H1 (cell line): ENCODE measurements at regions not wholly inside any gene's neighbourhood (a gene's known extent, or its start where the extent isn't known, plus 50 kb on each side); places are given as distances from the start of the nearest gene placed in this dataset.

Experiments used
- CTCF ChIA-PET: fragments of 300-600 bp; sonication (Branson Sonifier 250); formaldehyde crosslinking; loops from one replicate; lab custom pipeline; 2021; ENCODE audit not compliant: partially characterized antibody; lab: Charles Lee
- POLR2A ChIA-PET: fragments of 300-600 bp; sonication (Branson Sonifier 250); formaldehyde crosslinking; loops from one replicate; lab custom pipeline; 2021; ENCODE audit warnings: inconsistent platforms; ENCODE audit not compliant: partially characterized antibody; lab: Charles Lee
- DNase-seq, 2 experiments: peaks; one replicate each; pipeline versions ENCODE4 v3.0.0 to v3.0.0-alpha.2; 2010 to 2022; ENCODE audit warnings: low spot score in 2 of 2, low read depth in 1 of 2, mixed read lengths in 1 of 2
- FAIRE-seq: peaks from 2 replicates; lab custom pipeline; 2011; peaks lifted over from hg19 to GRCh38; lab: Jason Lieb, UNC
- H2AFZ ChIP-seq: 2 replicates; pipeline ENCODE4 v1.8.1; 2012; ENCODE audit warnings: low read length, inconsistent platforms
- H2AK5ac ChIP-seq: 2 replicates; pipeline ENCODE4 v1.6.1; 2013; ENCODE audit warnings: low read depth, low read length
- H2BK120ac ChIP-seq: replicated peaks from 2 replicates; pipeline ENCODE3; 2013; ENCODE audit warnings: low read depth, low read length, inconsistent platforms
- H2BK12ac ChIP-seq: 2 replicates; pipeline ENCODE4 v1.6.1; 2013; ENCODE audit warnings: low read depth, low read length
- H2BK15ac ChIP-seq: 2 replicates; pipeline ENCODE4 v1.6.1; 2013; ENCODE audit warnings: low read length
- H2BK20ac ChIP-seq: 2 replicates; pipeline ENCODE4 v1.6.1; 2013; ENCODE audit warnings: low read length
- H2BK5ac ChIP-seq: 2 replicates; pipeline ENCODE4 v1.6.1; 2013; ENCODE audit warnings: low read depth, low read length
- H3K14ac ChIP-seq: 2 replicates; pipeline ENCODE4 v1.6.1; 2013; ENCODE audit warnings: inconsistent platforms; ENCODE audit not compliant: insufficient read length
- H3K18ac ChIP-seq: 2 replicates; pipeline ENCODE4 v1.6.1; 2013; ENCODE audit warnings: low read length; ENCODE audit errors: extremely low read depth
- H3K23ac ChIP-seq: 2 replicates; pipeline ENCODE4 v1.6.1; 2013; ENCODE audit warnings: inconsistent platforms; ENCODE audit not compliant: insufficient read length
- H3K23me2 ChIP-seq: 2 replicates; pipeline ENCODE4 v1.6.1; 2013; ENCODE audit warnings: low read depth, low read length
- H3K27ac ChIP-seq: 2 replicates; pipeline ENCODE4 v1.6.1; 2011; ENCODE audit warnings: low read depth, low read length, inconsistent platforms
- H3K27me3 ChIP-seq, 4 experiments: replicated peaks in 1 of 4; 1 replicate in 1 of 4; 2 replicates in 3 of 4; pipeline versions ENCODE4 v1.6.1 to v1.8.1; 2011 to 2013; ENCODE audit warnings: low read length in 3 of 4, mild to moderate bottlenecking in 3 of 4, inconsistent platforms in 2 of 4, mixed read lengths in 2 of 4, moderate library complexity in 1 of 4; ENCODE audit not compliant: control insufficient read depth in 3 of 4, insufficient read depth in 3 of 4; ENCODE audit errors: extremely low read depth in 1 of 4
- H3K36me3 ChIP-seq, 4 experiments: 2 replicates each; pipeline versions ENCODE4 v1.6.1 to v1.8.1; 2011 to 2013; ENCODE audit warnings: mild to moderate bottlenecking in 4 of 4, low read length in 3 of 4, moderate library complexity in 2 of 4, control low read depth in 1 of 4, inconsistent platforms in 1 of 4; ENCODE audit not compliant: insufficient read depth in 4 of 4, control insufficient read depth in 2 of 4
- H3K4ac ChIP-seq: replicated peaks from 2 replicates; pipeline ENCODE3; 2013; ENCODE audit warnings: low read length, low read depth, mixed read lengths, inconsistent platforms; ENCODE audit not compliant: insufficient read length
- H3K4me1 ChIP-seq, 4 experiments: replicated peaks in 1 of 4; 1 replicate in 1 of 4; 2 replicates in 3 of 4; pipeline versions ENCODE4 v1.6.1 to v1.8.1; 2011 to 2013; ENCODE audit warnings: low read length in 3 of 4, inconsistent platforms in 2 of 4, mixed read lengths in 1 of 4; ENCODE audit not compliant: insufficient read depth in 4 of 4, control insufficient read depth in 3 of 4
- H3K4me2 ChIP-seq, 2 experiments: 2 replicates each; pipeline versions ENCODE4 v1.6.1 to v1.8.1; 2011 to 2013; ENCODE audit warnings: low read depth in 2 of 2, low read length in 2 of 2, control low read depth in 1 of 2, inconsistent platforms in 1 of 2, mild to moderate bottlenecking in 1 of 2; ENCODE audit not compliant: insufficient read depth in 1 of 2
- H3K4me3 ChIP-seq, 4 experiments: fragments of 200-600, 300-600 bp in 1 of 4; sonication (generic), shearing (Covaris generic), sonication (Bioruptor Twin) in 1 of 4; 2 replicates each; pipeline versions ENCODE4 v1.5.1 to v1.8.1; 2011 to 2016; ENCODE audit warnings: low read length in 4 of 4, low read depth in 3 of 4, control low read depth in 2 of 4, inconsistent platforms in 2 of 4, mild to moderate bottlenecking in 2 of 4, mixed read lengths in 1 of 4, moderate library complexity in 1 of 4; ENCODE audit not compliant: insufficient read depth in 2 of 4; ENCODE audit errors: extremely low read depth in 1 of 4
- H3K56ac ChIP-seq: replicated peaks from 2 replicates; pipeline ENCODE3; 2013; ENCODE audit warnings: low read depth, mild to moderate bottlenecking, mixed read lengths, low read length, inconsistent platforms; ENCODE audit not compliant: insufficient read length
- H3K79me1 ChIP-seq: 2 replicates; pipeline ENCODE4 v1.6.1; 2013; ENCODE audit warnings: low read depth, low read length, control low read depth
- H3K79me2 ChIP-seq, 2 experiments: 2 replicates each; pipeline versions ENCODE4 v1.6.1 to v1.8.1; 2012 to 2013; ENCODE audit warnings: low read length in 2 of 2, mild to moderate bottlenecking in 2 of 2, inconsistent platforms in 1 of 2; ENCODE audit not compliant: insufficient read depth in 2 of 2, control insufficient read depth in 1 of 2
- H3K9ac ChIP-seq, 4 experiments: replicated peaks in 1 of 4; 1 replicate in 1 of 4; 2 replicates in 3 of 4; pipeline versions ENCODE4 v1.6.1 to v1.8.1; 2011 to 2013; ENCODE audit warnings: low read depth in 3 of 4, low read length in 3 of 4, control low read depth in 2 of 4, mild to moderate bottlenecking in 2 of 4, moderate library complexity in 2 of 4, inconsistent platforms in 1 of 4; ENCODE audit errors: extremely low read depth in 1 of 4
- H3K9me3 ChIP-seq, 2 experiments: 2 replicates each; pipeline versions ENCODE4 v1.6.1 to v1.8.1; 2012 to 2013; ENCODE audit warnings: mild to moderate bottlenecking in 2 of 2, moderate library complexity in 2 of 2, control low read depth in 1 of 2, inconsistent platforms in 1 of 2, low read depth in 1 of 2, low read length in 1 of 2, mixed read lengths in 1 of 2; ENCODE audit not compliant: insufficient read depth in 2 of 2
- H4K20me1 ChIP-seq, 2 experiments: replicated peaks in 1 of 2; 2 replicates each; pipeline versions ENCODE3 to v1.8.1; 2011 to 2013; ENCODE audit warnings: inconsistent platforms in 2 of 2, low read length in 2 of 2, mild to moderate bottlenecking in 1 of 2; ENCODE audit not compliant: insufficient read depth in 2 of 2, control insufficient read depth in 1 of 2
- H4K5ac ChIP-seq: 2 replicates; pipeline ENCODE4 v1.6.1; 2013; ENCODE audit warnings: low read length, low read depth, mixed read lengths, inconsistent platforms; ENCODE audit not compliant: insufficient read length
- H4K8ac ChIP-seq: 2 replicates; pipeline ENCODE4 v1.8.0; 2013; ENCODE audit warnings: mild to moderate bottlenecking, moderate library complexity, low read length, inconsistent platforms; ENCODE audit not compliant: insufficient read depth; ENCODE audit errors: extremely low read depth
- H4K91ac ChIP-seq: replicated peaks from 2 replicates; pipeline ENCODE3; 2013; ENCODE audit warnings: low read length, mixed read lengths, inconsistent platforms; ENCODE audit not compliant: insufficient read length
- ASH2L ChIP-seq: fragments of 200-600, 300-600 bp; sonication (generic); IDR thresholded peaks from one replicate; pipeline ENCODE4 v1.7.1; 2017; ENCODE audit warnings: low read length
- BCL11A ChIP-seq, 2 experiments: IDR thresholded peaks; one replicate each; pipeline ENCODE4 v1.6.1; 2011; ENCODE audit warnings: low read depth in 2 of 2, low read length in 2 of 2, mild to moderate bottlenecking in 2 of 2
- FOSL1 ChIP-seq: IDR thresholded peaks from 2 replicates; pipeline ENCODE4 v1.6.1; 2011; ENCODE audit warnings: mild to moderate bottlenecking, low read depth, low read length, moderate library complexity; ENCODE audit not compliant: insufficient read depth
- MAFK ChIP-seq: IDR thresholded peaks from 2 replicates; pipeline ENCODE4 v1.6.1; 2012; ENCODE audit warnings: low read depth, mild to moderate bottlenecking, improper control_type of control experiment, low read length
- RXRA ChIP-seq: IDR thresholded peaks from 2 replicates; pipeline ENCODE4 v1.6.1; 2011; ENCODE audit warnings: low read depth, mild to moderate bottlenecking, low read length, moderate library complexity; ENCODE audit not compliant: insufficient read depth
- WGBS, 2 experiments: shearing (Covaris generic) in 1 of 2; methylation state at CpG; one replicate each; pipeline versions ENCODE4 v1.1.6 to v1.1.7; 2013 to 2015; ENCODE audit warnings: low lambda C conversion rate in 2 of 2, mixed read lengths in 2 of 2, inconsistent platforms in 1 of 2, low coverage in 1 of 2, missing lambda C conversion rate in 1 of 2; ENCODE audit not compliant: insufficient replicate concordance in 2 of 2, insufficient coverage in 1 of 2, insufficient read length in 1 of 2; ENCODE audit errors: extremely low coverage in 1 of 2, missing lambda C conversion rate in 1 of 2; 5-methylcytosine and 5-hydroxymethylcytosine counted together

DNA sequence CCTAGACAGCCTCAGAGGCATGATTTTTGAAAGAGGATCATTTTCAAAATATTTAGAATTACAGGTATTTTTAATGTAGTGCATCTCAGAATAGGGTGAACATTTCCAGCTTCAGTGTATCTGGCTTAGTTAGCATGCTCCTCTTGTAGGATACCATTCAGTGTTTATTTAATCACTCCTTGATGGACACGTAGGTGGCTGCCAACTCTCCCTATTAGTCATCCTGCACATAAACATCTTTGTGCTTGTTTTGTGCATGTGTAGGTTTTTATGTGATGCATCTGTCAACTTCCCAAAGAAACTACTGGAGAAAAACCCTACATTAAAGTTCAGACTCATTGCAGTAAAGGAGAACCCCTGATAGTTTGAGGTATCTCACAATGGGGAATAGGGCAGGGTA lies 52.5 kb upstream of the RBM19 start:
- ChIA-PET CTCF (interaction anchor here (0.7 kb wide), 1 partner anchor 147 kb away, joined by 3 read pairs; no protein-coding TSS in a partner anchor), POLR2A (no interaction called here)
- no peaks in the 10 kb centered on the region for H3K79me1 ChIP-seq
- no peak overlapping the region for H3K56ac ChIP-seq
- H2BK120ac ChIP-seq: no peak overlapping the region
- H3K27me3 ChIP-seq: no peaks in the 10 kb centered on the region
- no peak overlapping the region for H2BK20ac ChIP-seq
- H2BK15ac ChIP-seq: no peak overlapping the region
- no peak overlapping the region for H2AK5ac ChIP-seq
- H3K23me2 ChIP-seq: no peaks in the 10 kb centered on the region
- no peak overlapping the region for H4K91ac ChIP-seq
- H3K9me3 ChIP-seq: no peaks in the 10 kb centered on the region
- TF ChIP-seq BCL11A (IDR thresholded peaks at IDR 0.05; ENCODE audit: low read depth in 2 of 2, low read length in 2 of 2) (no peak), MAFK (no peak), RXRA (no peak), ASH2L (no peak), FOSL1 (no peak)
- H3K4me1 ChIP-seq: no peaks in the 10 kb centered on the region
- FAIRE-seq (no peak), DNase-seq (no peak)
- no peak overlapping the region for H3K14ac ChIP-seq
- H3K4me2 ChIP-seq: no peak overlapping the region
- 85% methylated on average over 1 of the region's 1 CpG; no CpG with 5 or more reads in 1 of the 2 experiments for WGBS, 2 experiments
- no peak overlapping the region for H3K18ac ChIP-seq
- H2BK5ac ChIP-seq: no peak overlapping the region
- H3K27ac ChIP-seq: no peak overlapping the region
- H4K20me1 ChIP-seq: no peaks in the 10 kb centered on the region
- no peak overlapping the region for H4K8ac ChIP-seq
- H2AFZ ChIP-seq: no peak overlapping the region
- no peak overlapping the region for H3K23ac ChIP-seq
- H4K5ac ChIP-seq: no peak overlapping the region
- no peaks in the 10 kb centered on the region for H3K79me2 ChIP-seq
- no peak overlapping the region for H3K4ac ChIP-seq
- H3K9ac ChIP-seq: no peak overlapping the region
- no peaks in the 10 kb centered on the region for H3K36me3 ChIP-seq
- no peak overlapping the region for H2BK12ac ChIP-seq
- no peak overlapping the region for H3K4me3 ChIP-seq
